Tibial nerve (tissue), 4 donors: ENCODE measurements at regions not wholly inside any gene's neighbourhood (a gene's known extent, or its start where the extent isn't known, plus 50 kb on each side); places are given as distances from the start of the nearest gene placed in this dataset.

Experiments used
- DNase-seq, 2 donors: peaks; one replicate each; pipeline ENCODE4 v3.0.0-alpha.2; 2019; ENCODE audit warnings: low spot score in 2 of 2
- H3K27ac ChIP-seq, 4 donors: fragments of 200-600 bp; sonication (generic) in 3 of 4; one replicate each; pipeline ENCODE4 v1.5.1; 2017 to 2019; ENCODE audit warnings: mild to moderate bottlenecking in 1 of 4
- H3K27me3 ChIP-seq, 2 donors: fragments of 200-600 bp; sonication (generic) in 1 of 2; one replicate each; pipeline versions ENCODE4 v1.5.1 to v1.6.0; 2017 to 2019
- H3K36me3 ChIP-seq, 3 donors: fragments of 200-600 bp; sonication (generic); one replicate each; pipeline ENCODE4 v1.5.1; 2018 to 2019
- H3K4me1 ChIP-seq, 4 donors: fragments of 200-600 bp; sonication (generic) in 3 of 4; one replicate each; pipeline ENCODE4 v1.5.1; 2017 to 2019
- H3K4me3 ChIP-seq, 4 donors: fragments of 200-600 bp; sonication (generic) in 3 of 4; one replicate each; pipeline ENCODE4 v1.5.1; 2017 to 2019; ENCODE audit warnings: mild to moderate bottlenecking in 1 of 4, moderate library complexity in 1 of 4
- H3K9me3 ChIP-seq, 4 donors: fragments of 200-600 bp; sonication (generic) in 3 of 4; one replicate each; pipeline ENCODE4 v1.5.1; 2017 to 2019
- CTCF ChIP-seq, 5 experiments: fragments of 200-600 bp in 3 of 5; fragments of 450-650 bp in 2 of 5; sonication (generic) in 3 of 5; IDR thresholded peaks; one replicate each; pipeline ENCODE4 v1.5.1; 2016 to 2019; ENCODE audit warnings: antibody characterized with exemption in 5 of 5, mild to moderate bottlenecking in 3 of 5, moderate library complexity in 2 of 5
- EP300 ChIP-seq, 2 donors: sonication (generic); formaldehyde crosslinking; IDR thresholded peaks; one replicate each; pipeline ENCODE4 v1.6.1; 2017; ENCODE audit warnings: antibody characterized with exemption in 2 of 2, mild to moderate bottlenecking in 1 of 2
- POLR2A ChIP-seq, 2 donors: fragments of 450-650 bp; IDR thresholded peaks; one replicate each; pipeline ENCODE4 v1.6.1; 2017; ENCODE audit warnings: antibody characterized with exemption in 2 of 2, mild to moderate bottlenecking in 2 of 2, moderate library complexity in 2 of 2
- WGBS, 2 donors: methylation state at CpG; one replicate each; pipeline ENCODE4 v1.1.5; 2018; 5-methylcytosine and 5-hydroxymethylcytosine counted together

- Histone ChIP-seq H3K36me3 (no peaks in the 10 kb centered on the region), H3K4me1 (peaks cover 0 to 7% (median 0%) of the 10 kb centered on the region in 4 donors), H3K9me3 (no peaks in the 10 kb centered on the region), H3K27ac (no peak overlapping the region), H3K27me3 (no peaks in the 10 kb centered on the region), H3K4me3 (no peak overlapping the region)
- no peak for TF ChIP-seq EP300 (IDR thresholded peaks at IDR 0.05)
- TF ChIP-seq CTCF (IDR thresholded peaks at IDR 0.05), result no peak
- no peak for TF ChIP-seq POLR2A (IDR thresholded peaks at IDR 0.05)
- no peak for DNase-seq
- WGBS, 2 donors, result 95 to 98% methylated on average over 5 of the region's 5 CpGs
Observed at GRCh38 chr2:23321751-23322150, 63.2 kb upstream of the KLHL29 start.

GRCh38 chr2:23322567-23323197 is 62.3 kb upstream of the KLHL29 start:
- Histone ChIP-seq H3K4me1 (peaks cover 0 to 7% (median 0%) of the 10 kb centered on the region in 4 donors), H3K27me3 (no peaks in the 10 kb centered on the region), H3K36me3 (no peaks in the 10 kb centered on the region), H3K27ac (no peak overlapping the region), H3K4me3 (no peak overlapping the region), H3K9me3 (no peaks in the 10 kb centered on the region)
- no peak for DNase-seq
- WGBS, 2 donors, result 45 to 66% methylated on average over 7 of the region's 7 CpGs
- TF ChIP-seq POLR2A (IDR thresholded peaks at IDR 0.05), result no peak
- no peak for TF ChIP-seq EP300 (IDR thresholded peaks at IDR 0.05)
- TF ChIP-seq CTCF (IDR thresholded peaks at IDR 0.05), result no peak

GRCh38 chr2:23323198-23323916 is 61.6 kb upstream of the KLHL29 start:
- DNase-seq, result no peak
- TF ChIP-seq CTCF (IDR thresholded peaks at IDR 0.05) (no peak), EP300 (IDR thresholded peaks at IDR 0.05) (no peak), POLR2A (IDR thresholded peaks at IDR 0.05) (no peak)
- no peaks in the 10 kb centered on the region for H3K9me3 ChIP-seq
- no peak overlapping the region for H3K4me3 ChIP-seq
- no peaks in the 10 kb centered on the region for H3K27me3 ChIP-seq
- WGBS, 2 donors, result 71 to 79% methylated on average over 19 of the region's 19 CpGs
- H3K36me3 ChIP-seq, result no peaks in the 10 kb centered on the region
- no peak overlapping the region for H3K27ac ChIP-seq
- H3K4me1 ChIP-seq, result peaks cover 0 to 7% (median 0%) of the 10 kb centered on the region in 4 donors

GRCh38 chr2:23323917-23324680 is 60.9 kb upstream of the KLHL29 start:
- Histone ChIP-seq H3K4me3 (no peak overlapping the region), H3K27ac (no peak overlapping the region), H3K27me3 (no peaks in the 10 kb centered on the region), H3K9me3 (no peaks in the 10 kb centered on the region), H3K4me1 (peaks cover 0 to 7% (median 0%) of the 10 kb centered on the region in 4 donors), H3K36me3 (no peaks in the 10 kb centered on the region)
- DNase-seq, result no peak
- 92 to 93% methylated on average over 20 of the region's 20 CpGs for WGBS, 2 donors
- TF ChIP-seq POLR2A (IDR thresholded peaks at IDR 0.05) (no peak), EP300 (IDR thresholded peaks at IDR 0.05) (no peak), CTCF (IDR thresholded peaks at IDR 0.05) (no peak)

GRCh38 chr2:23326330-23326729 is 58.6 kb upstream of the KLHL29 start:
- TF ChIP-seq CTCF (IDR thresholded peaks at IDR 0.05), result no peak
- TF ChIP-seq POLR2A (IDR thresholded peaks at IDR 0.05), result no peak
- TF ChIP-seq EP300 (IDR thresholded peaks at IDR 0.05), result no peak
- no peaks in the 10 kb centered on the region for H3K36me3 ChIP-seq
- H3K9me3 ChIP-seq, result no peaks in the 10 kb centered on the region
- H3K27me3 ChIP-seq, result no peaks in the 10 kb centered on the region
- no peak overlapping the region for H3K4me3 ChIP-seq
- peaks cover 0 to 7% (median 0%) of the 10 kb centered on the region in 4 donors for H3K4me1 ChIP-seq
- DNase-seq, result no peak
- WGBS, 2 donors, result 73 to 81% methylated on average over 4 of the region's 4 CpGs
- no peak overlapping the region for H3K27ac ChIP-seq
